Body of pancreas (tissue), 4 donors: ENCODE measurements at regions not wholly inside any gene's neighbourhood (a gene's known extent, or its start where the extent isn't known, plus 50 kb on each side); places are given as distances from the start of the nearest gene placed in this dataset.

Experiments
- ATAC-seq: fragments of 150-250 bp; one replicate; pipeline ENCODE4 v1.9.1; 2016
- DNase-seq, 4 donors: peaks; one replicate each; pipeline ENCODE4 v3.0.0-alpha.2; 2019
- H3K27ac ChIP-seq, 4 donors: fragments of 200-600 bp; sonication (generic); 1 replicate in 3 of 4; 2 replicates in 1 of 4; pipeline versions ENCODE4 v1.5.1 to v1.6.1; 2016 to 2019; ENCODE audit warnings: mild to moderate bottlenecking in 1 of 4, mixed read lengths in 1 of 4, moderate library complexity in 1 of 4
- H3K27me3 ChIP-seq, 2 donors: fragments of 200-600 bp; sonication (generic); one replicate each; pipeline ENCODE4 v1.6.0; 2016; ENCODE audit warnings: mild to moderate bottlenecking in 1 of 2
- H3K36me3 ChIP-seq, 2 donors: fragments of 200-600 bp; sonication (generic); replicated peaks in 1 of 2; 2 replicates each; pipeline ENCODE4 v1.5.1; 2016; ENCODE audit warnings: low read depth in 2 of 2; ENCODE audit not compliant: insufficient read depth in 1 of 2
- H3K4me1 ChIP-seq: fragments of 200-600 bp; sonication (generic); one replicate; pipeline ENCODE4 v1.6.0; 2016
- H3K4me3 ChIP-seq, 2 donors: fragments of 200-600 bp; sonication (generic); 1 replicate in 1 of 2; 2 replicates in 1 of 2; pipeline ENCODE4 v1.5.1; 2016 to 2019
- H3K9me3 ChIP-seq, 3 donors: fragments of 200-600 bp; sonication (generic); 1 replicate in 2 of 3; 2 replicates in 1 of 3; pipeline ENCODE4 v1.5.1; 2016
- CTCF ChIP-seq, 7 experiments: fragments of 450-650 bp in 4 of 7; fragments of 200-600 bp in 3 of 7; sonication (generic) in 3 of 7; IDR thresholded peaks; one replicate each; pipeline ENCODE4 v1.5.1; 2016 to 2019; ENCODE audit warnings: antibody characterized with exemption in 7 of 7
- POLR2A ChIP-seq, 3 donors: fragments of 450-650 bp; IDR thresholded peaks; one replicate each; pipeline ENCODE4 v1.6.1; 2016; ENCODE audit warnings: antibody characterized with exemption in 3 of 3, mild to moderate bottlenecking in 2 of 3
- WGBS, 2 donors: methylation state at CpG; one replicate each; pipeline ENCODE4 v1.1.5; 2017; 5-methylcytosine and 5-hydroxymethylcytosine counted together
- intact Hi-C: fragments of 100-400 bp; cut with DNase I; formaldehyde crosslinking; loops from one replicate; pipeline ENCODE4 v1.15.1; 2023

- intact Hi-C loops, result no loop called here
- no peaks in the 10 kb centered on the region for H3K27me3 ChIP-seq
- no peak overlapping the region for H3K4me3 ChIP-seq
- H3K4me1 ChIP-seq, result no peaks in the 10 kb centered on the region
- ATAC-seq, result no peak
- WGBS, 2 donors, result 72 to 82% methylated on average over 7 of the region's 7 CpGs
- no peaks in the 10 kb centered on the region for H3K36me3 ChIP-seq
- TF ChIP-seq POLR2A (IDR thresholded peaks at IDR 0.05) (no peak), CTCF (IDR thresholded peaks at IDR 0.05) (no peak)
- no peak overlapping the region for H3K27ac ChIP-seq
- H3K9me3 ChIP-seq, result no peaks in the 10 kb centered on the region
- DNase-seq, result no peak
Observed at GRCh38 chr2:105635564-105635963, 109.1 kb upstream of the NCK2 start.

- Histone ChIP-seq H3K27ac (no peak overlapping the region), H3K9me3 (no peaks in the 10 kb centered on the region), H3K4me1 (no peaks in the 10 kb centered on the region), H3K4me3 (no peak overlapping the region), H3K36me3 (no peaks in the 10 kb centered on the region), H3K27me3 (no peaks in the 10 kb centered on the region)
- ATAC-seq (no peak), DNase-seq (no peak)
- intact Hi-C loops, result no loop called here
- 45 to 59% methylated on average over 7 of the region's 7 CpGs for WGBS, 2 donors
- TF ChIP-seq POLR2A (IDR thresholded peaks at IDR 0.05), result no peak
Observed at GRCh38 chr2:105634198-105634597, 110.5 kb upstream of the NCK2 start.

GRCh38 chr2:105631922-105632321 is 112.8 kb upstream of the NCK2 start:
- Histone ChIP-seq H3K27me3 (no peaks in the 10 kb centered on the region), H3K4me3 (no peak overlapping the region), H3K9me3 (no peaks in the 10 kb centered on the region), H3K27ac (no peak overlapping the region), H3K36me3 (no peaks in the 10 kb centered on the region), H3K4me1 (no peaks in the 10 kb centered on the region)
- TF ChIP-seq POLR2A (IDR thresholded peaks at IDR 0.05) (no peak), CTCF (IDR thresholded peaks at IDR 0.05) (no peak)
- 87 to 89% methylated on average over 1 of the region's 1 CpG for WGBS, 2 donors
- ATAC-seq (no peak), DNase-seq (no peak)
- intact Hi-C loops, result no loop called here

- intact Hi-C loops, result no loop called here
- no peaks in the 10 kb centered on the region for H3K36me3 ChIP-seq
- 62% methylated on average over 9 of the region's 9 CpGs for WGBS, 2 donors
Observed at GRCh38 chr2:105631011-105631410, 113.7 kb upstream of the NCK2 start.

GRCh38 chr2:105629634-105630033 is 115.1 kb upstream of the NCK2 start:
- intact Hi-C loops, result no loop called here
- WGBS, 2 donors, result 84 to 85% methylated on average over 1 of the region's 1 CpG

More at GRCh38 chr2:105631011-105631410, 113.7 kb upstream of the NCK2 start:
- no peak for ATAC-seq
- no peaks in the 10 kb centered on the region for H3K9me3 ChIP-seq
- H3K4me3 ChIP-seq, result no peak overlapping the region
- TF ChIP-seq POLR2A (IDR thresholded peaks at IDR 0.05) (no peak), CTCF (IDR thresholded peaks at IDR 0.05) (no peak)
- no peak overlapping the region for H3K27ac ChIP-seq
- no peak for DNase-seq
- H3K27me3 ChIP-seq, result no peaks in the 10 kb centered on the region
- H3K4me1 ChIP-seq, result no peaks in the 10 kb centered on the region

More at GRCh38 chr2:105629634-105630033, 115.1 kb upstream of the NCK2 start:
- Histone ChIP-seq H3K27ac (no peak overlapping the region), H3K4me1 (no peaks in the 10 kb centered on the region), H3K36me3 (no peaks in the 10 kb centered on the region), H3K27me3 (no peaks in the 10 kb centered on the region), H3K9me3 (no peaks in the 10 kb centered on the region), H3K4me3 (no peak overlapping the region)
- TF ChIP-seq POLR2A (IDR thresholded peaks at IDR 0.05) (no peak), CTCF (IDR thresholded peaks at IDR 0.05) (no peak)
- DNase-seq, result no peak
- no peak for ATAC-seq
